HG02623 (cell line): ENCODE measurements at regions not wholly inside any gene's neighbourhood (a gene's known extent, or its start where the extent isn't known, plus 50 kb on each side); places are given as distances from the start of the nearest gene placed in this dataset.
"Not testable (repeated sequence)": the region's sequence is repeated elsewhere in the genome, so short reads cannot be mapped to it uniquely, and the experiment has no call there.

ENCODE experiments used
- ATAC-seq: cut with Tn5 transposase; IDR thresholded peaks from one replicate; pipeline ENCODE4 v1.9.1; 2021; ENCODE audit warnings: moderate library complexity; ENCODE audit not compliant: unreplicated experiment

GRCh38 chr5:34261020-34261419, 218.0 kb upstream of the C1QTNF3 start:
- ATAC-seq, result not testable (repeated sequence)

GRCh38 chr5:34266151-34266550, 223.1 kb upstream of the C1QTNF3 start:
- not testable (repeated sequence) for ATAC-seq

GRCh38 chr5:34296759-34297158, 253.7 kb upstream of the C1QTNF3 start:
- ATAC-seq, result not testable (repeated sequence)

GRCh38 chr5:34329201-34329600, 286.2 kb upstream of the C1QTNF3 start:
- ATAC-seq, result not testable (repeated sequence)

GRCh38 chr5:34329611-34330108, 286.6 kb upstream of the C1QTNF3 start:
- ATAC-seq, result not testable (repeated sequence)

GRCh38 chr5:34331928-34332454, 289.0 kb upstream of the C1QTNF3 start:
- not testable (repeated sequence) for ATAC-seq

GRCh38 chr5:34339408-34340001, 296.5 kb upstream of the C1QTNF3 start:
- ATAC-seq, result not testable (repeated sequence)

GRCh38 chr5:34354440-34354839, 301.7 kb upstream of the RAI14 start:
- ATAC-seq, result not testable (repeated sequence)

- ATAC-seq, result not testable (repeated sequence)
Observed at GRCh38 chr5:34371417-34371816, 284.7 kb upstream of the RAI14 start.

- ATAC-seq, result not testable (repeated sequence)
Observed at GRCh38 chr5:34371817-34372216, 284.3 kb upstream of the RAI14 start.

GRCh38 chr5:34372739-34373138, 283.4 kb upstream of the RAI14 start:
- ATAC-seq, result not testable (repeated sequence)

GRCh38 chr5:34377651-34378050, 278.5 kb upstream of the RAI14 start:
- not testable (repeated sequence) for ATAC-seq

- ATAC-seq, result not testable (repeated sequence)
Observed at GRCh38 chr5:34378498-34378897, 277.6 kb upstream of the RAI14 start.

- ATAC-seq, result not testable (repeated sequence)
Observed at GRCh38 chr5:34388754-34389153, 267.4 kb upstream of the RAI14 start.

GRCh38 chr5:34409373-34409772, 246.8 kb upstream of the RAI14 start:
- ATAC-seq, result no peak

- no peak for ATAC-seq
Observed at GRCh38 chr5:34410411-34411139, 245.6 kb upstream of the RAI14 start.

- ATAC-seq, result no peak
Observed at GRCh38 chr5:34411470-34412346, 244.4 kb upstream of the RAI14 start.

- no peak for ATAC-seq
Observed at GRCh38 chr5:34412736-34413135, 243.4 kb upstream of the RAI14 start.

- ATAC-seq, result peak; percentile 100
Observed at GRCh38 chr5:34415559-34416198, 240.4 kb upstream of the RAI14 start.

GRCh38 chr5:34416501-34417008, 239.6 kb upstream of the RAI14 start:
- ATAC-seq, result no peak
